ENCODE measurements at regions not wholly inside any gene's neighbourhood (a gene's known extent, or its start where the extent isn't known, plus 50 kb on each side); places are given as distances from the start of the nearest gene placed in this dataset.
A peak's percentile ranks its signal among the peaks of the same experiment; 100 is the strongest.

GRCh38 chr1:215471463-215471862 lies 95.6 kb upstream of the KCTD3 start:
- H3K4me3 Mint-ChIP-seq (ENCODE audit: unreplicated experiment): no peak overlapping the region
- no peak for TF ChIP-seq CTCF (IDR thresholded peaks at IDR 0.05)
- peaks cover 10% of the 10 kb centered on the region for H3K4me1 Mint-ChIP-seq (ENCODE audit: low read depth)
- peaks cover 3% of the 10 kb centered on the region for H3K27me3 Mint-ChIP-seq (ENCODE audit: low read depth)
- no peak overlapping the region for H3K27ac Mint-ChIP-seq (ENCODE audit: unreplicated experiment)
- no peaks in the 10 kb centered on the region for H3K36me3 Mint-ChIP-seq (ENCODE audit: low read depth)
- peaks cover 4% of the 10 kb centered on the region for H3K9me3 Mint-ChIP-seq (ENCODE audit: low read depth)
- no peak for DNase-seq (ENCODE audit: low spot score)

- DNase-seq (ENCODE audit: low spot score): no peak
- no peak overlapping the region for H3K27ac Mint-ChIP-seq (ENCODE audit: unreplicated experiment)
- H3K9me3 Mint-ChIP-seq (ENCODE audit: low read depth): peaks cover 4% of the 10 kb centered on the region
- H3K27me3 Mint-ChIP-seq (ENCODE audit: low read depth): no peaks in the 10 kb centered on the region
- no peaks in the 10 kb centered on the region for H3K36me3 Mint-ChIP-seq (ENCODE audit: low read depth)
- no peak overlapping the region for H3K4me3 Mint-ChIP-seq (ENCODE audit: unreplicated experiment)
- TF ChIP-seq CTCF (IDR thresholded peaks at IDR 0.05): no peak
- peaks cover 14% of the 10 kb centered on the region for H3K4me1 Mint-ChIP-seq (ENCODE audit: low read depth)
Measured at GRCh38 chr1:215472723-215473122, 94.4 kb upstream of the KCTD3 start.

- no peak for DNase-seq (ENCODE audit: low spot score)
- H3K4me1 Mint-ChIP-seq (ENCODE audit: low read depth): peaks cover 14% of the 10 kb centered on the region
- no peak overlapping the region for H3K4me3 Mint-ChIP-seq (ENCODE audit: unreplicated experiment)
- H3K9me3 Mint-ChIP-seq (ENCODE audit: low read depth): peaks cover 13% of the 10 kb centered on the region
- H3K27me3 Mint-ChIP-seq (ENCODE audit: low read depth): no peaks in the 10 kb centered on the region
- peaks cover 1% of the 10 kb centered on the region for H3K36me3 Mint-ChIP-seq (ENCODE audit: low read depth)
- no peak for TF ChIP-seq CTCF (IDR thresholded peaks at IDR 0.05)
- no peak overlapping the region for H3K27ac Mint-ChIP-seq (ENCODE audit: unreplicated experiment)
Measured at GRCh38 chr1:215473943-215474342, 93.2 kb upstream of the KCTD3 start.

GRCh38 chr1:215474940-215475339 lies 92.2 kb upstream of the KCTD3 start:
- TF ChIP-seq CTCF (IDR thresholded peaks at IDR 0.05): no peak
- Mint-ChIP-seq H3K9me3 (ENCODE audit: low read depth) (peaks cover 13% of the 10 kb centered on the region), H3K27me3 (ENCODE audit: low read depth) (peaks cover 2% of the 10 kb centered on the region), H3K4me1 (ENCODE audit: low read depth) (peaks cover 14% of the 10 kb centered on the region), H3K27ac (ENCODE audit: unreplicated experiment) (no peak overlapping the region), H3K36me3 (ENCODE audit: low read depth) (peaks cover 1% of the 10 kb centered on the region), H3K4me3 (ENCODE audit: unreplicated experiment) (no peak overlapping the region)
- DNase-seq (ENCODE audit: low spot score): no peak

GRCh38 chr1:215475796-215476481 lies 91.2 kb upstream of the KCTD3 start:
- H3K4me3 Mint-ChIP-seq (ENCODE audit: unreplicated experiment): no peak overlapping the region

More at GRCh38 chr1:215475796-215476481, 91.2 kb upstream of the KCTD3 start:
- Mint-ChIP-seq H3K27ac (ENCODE audit: unreplicated experiment) (peak overlapping the region; percentile 30), H3K27me3 (ENCODE audit: low read depth) (peaks cover 2% of the 10 kb centered on the region), H3K9me3 (ENCODE audit: low read depth) (peaks cover 13% of the 10 kb centered on the region), H3K36me3 (ENCODE audit: low read depth) (peaks cover 1% of the 10 kb centered on the region), H3K4me1 (ENCODE audit: low read depth) (peaks cover 14% of the 10 kb centered on the region)
- DNase-seq (ENCODE audit: low spot score): no peak
- TF ChIP-seq CTCF (IDR thresholded peaks at IDR 0.05): no peak
